ENCODE measurements at regions not wholly inside any gene's neighbourhood (a gene's known extent, or its start where the extent isn't known, plus 50 kb on each side); places are given as distances from the start of the nearest gene placed in this dataset.

DNA sequence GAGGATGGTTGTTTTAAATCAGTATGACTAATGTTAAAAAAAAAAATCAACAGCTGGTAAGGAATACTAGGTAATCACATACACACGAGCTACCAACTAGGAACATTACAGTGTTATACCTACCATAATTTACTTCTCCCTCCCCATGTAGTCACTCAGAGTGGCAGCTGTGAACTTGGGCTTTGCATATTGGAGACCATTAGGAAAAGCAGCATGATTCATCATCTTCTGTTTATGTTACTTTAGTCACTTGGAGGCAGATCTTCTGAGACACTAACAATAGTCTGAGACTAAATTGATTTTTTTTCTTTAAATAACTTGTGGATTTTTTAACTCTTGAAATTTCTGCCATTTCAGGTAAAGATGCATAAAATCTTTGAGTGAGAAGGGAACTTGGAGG is 141.5 kb upstream of the NR4A3 start:
- Mint-ChIP-seq H3K27me3 (ENCODE audit: low read depth in 3 of 3) (peaks cover 0 to 2% (median under 1%) of the 10 kb centered on the region in 3 donors), H3K4me1 (peaks cover 9% of the 10 kb centered on the region), H3K36me3 (peaks cover 0 to 2% of the 10 kb centered on the region in 2 donors), H3K27ac (no peak overlapping the region), H3K9me3 (peaks cover 7 to 18% (median 14%) of the 10 kb centered on the region in 7 donors), H3K4me3 (no peak overlapping the region)
- no peak overlapping the region for H2AFZ ChIP-seq (ENCODE audit: insufficient read depth, low read depth, low read length, poor library complexity, severe bottlenecking)
- H4K20me1 ChIP-seq (ENCODE audit: insufficient read depth, low read length) = no peaks in the 10 kb centered on the region
- H3K4me3 ChIP-seq (replicated peaks in 1 of 3; ENCODE audit: low read depth in 2 of 3, low read length in 3 of 3) = no peak overlapping the region
- no peak overlapping the region for H3K9ac ChIP-seq (ENCODE audit: insufficient read depth, low read length, poor library complexity, severe bottlenecking)
- H3K9me3 ChIP-seq (replicated peaks in 1 of 2; ENCODE audit: control insufficient read depth in 1 of 2, insufficient read depth in 1 of 2, low read length in 2 of 2) = no peaks in the 10 kb centered on the region
- no CpG with 5 or more reads among the region's 1 CpG for WGBS (ENCODE audit: insufficient coverage)
- H3K27ac ChIP-seq (ENCODE audit: low read depth in 1 of 2, low read length in 2 of 2) = no peak overlapping the region
- intact Hi-C loops (cut with micrococcal nuclease) = no loop called here
- TF ChIP-seq, protein P1, sequence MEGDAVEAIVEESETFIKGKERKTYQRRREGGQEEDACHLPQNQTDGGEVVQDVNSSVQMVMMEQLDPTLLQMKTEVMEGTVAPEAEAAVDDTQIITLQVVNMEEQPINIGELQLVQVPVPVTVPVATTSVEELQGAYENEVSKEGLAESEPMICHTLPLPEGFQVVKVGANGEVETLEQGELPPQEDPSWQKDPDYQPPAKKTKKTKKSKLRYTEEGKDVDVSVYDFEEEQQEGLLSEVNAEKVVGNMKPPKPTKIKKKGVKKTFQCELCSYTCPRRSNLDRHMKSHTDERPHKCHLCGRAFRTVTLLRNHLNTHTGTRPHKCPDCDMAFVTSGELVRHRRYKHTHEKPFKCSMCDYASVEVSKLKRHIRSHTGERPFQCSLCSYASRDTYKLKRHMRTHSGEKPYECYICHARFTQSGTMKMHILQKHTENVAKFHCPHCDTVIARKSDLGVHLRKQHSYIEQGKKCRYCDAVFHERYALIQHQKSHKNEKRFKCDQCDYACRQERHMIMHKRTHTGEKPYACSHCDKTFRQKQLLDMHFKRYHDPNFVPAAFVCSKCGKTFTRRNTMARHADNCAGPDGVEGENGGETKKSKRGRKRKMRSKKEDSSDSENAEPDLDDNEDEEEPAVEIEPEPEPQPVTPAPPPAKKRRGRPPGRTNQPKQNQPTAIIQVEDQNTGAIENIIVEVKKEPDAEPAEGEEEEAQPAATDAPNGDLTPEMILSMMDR (IDR thresholded peaks at IDR 0.05) = no peak
- H3K79me2 ChIP-seq (ENCODE audit: insufficient read depth, low read length) = no peaks in the 10 kb centered on the region
- H3K36me3 ChIP-seq (replicated peaks in 1 of 2; ENCODE audit: control insufficient read depth in 1 of 2, insufficient read depth in 2 of 2, low read length in 2 of 2) = no peaks in the 10 kb centered on the region
- DNase-seq = peak in 1 of 3 donors; percentile 7
- no peaks in the 10 kb centered on the region for H3K4me1 ChIP-seq (ENCODE audit: control insufficient read depth in 1 of 2, insufficient read depth in 2 of 2, low read length in 2 of 2)
- no peak overlapping the region for H3K4me2 ChIP-seq (replicated peaks; ENCODE audit: extremely low read depth, low read length, poor library complexity, severe bottlenecking)
- H3K27me3 ChIP-seq (ENCODE audit: control insufficient read depth in 2 of 2, insufficient read depth in 2 of 2, low read length in 2 of 2) = no peaks in the 10 kb centered on the region

DNA sequence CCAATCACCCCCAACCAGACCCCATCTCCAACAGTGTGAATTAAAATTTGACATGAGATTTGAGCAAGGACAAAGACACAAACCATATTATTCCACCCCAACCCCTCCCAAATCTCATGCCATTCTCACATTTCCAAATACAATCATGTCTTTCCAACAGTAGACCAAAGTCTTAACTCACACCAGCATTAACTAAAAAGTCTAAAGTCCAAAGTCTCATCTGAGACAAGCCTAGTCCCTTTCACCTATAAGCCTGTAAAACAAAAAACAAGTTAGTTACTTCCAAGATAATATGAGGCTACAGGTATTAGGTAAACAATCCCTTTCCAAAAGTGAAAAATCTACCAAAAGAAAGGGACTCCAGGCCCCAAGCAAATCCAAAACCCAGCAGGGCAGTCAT is 140.6 kb upstream of the NR4A3 start:
- H3K79me2 ChIP-seq (ENCODE audit: insufficient read depth, low read length) = no peaks in the 10 kb centered on the region
- DNase-seq = no peak
- H4K20me1 ChIP-seq (ENCODE audit: insufficient read depth, low read length) = no peaks in the 10 kb centered on the region
- H3K36me3 ChIP-seq (replicated peaks in 1 of 2; ENCODE audit: control insufficient read depth in 1 of 2, insufficient read depth in 2 of 2, low read length in 2 of 2) = no peaks in the 10 kb centered on the region
- Mint-ChIP-seq H3K36me3 (peaks cover 0 to 2% of the 10 kb centered on the region in 2 donors), H3K4me3 (no peak overlapping the region), H3K4me1 (peaks cover 9% of the 10 kb centered on the region), H3K27me3 (ENCODE audit: low read depth in 3 of 3) (peaks cover 0 to 2% (median 0%) of the 10 kb centered on the region in 3 donors), H3K9me3 (peaks cover 3 to 14% (median 9%) of the 10 kb centered on the region in 7 donors), H3K27ac (no peak overlapping the region)
- TF ChIP-seq, protein P1 (IDR thresholded peaks at IDR 0.05) = no peak
- H3K27ac ChIP-seq (ENCODE audit: low read depth in 1 of 2, low read length in 2 of 2) = no peak overlapping the region
- no peak overlapping the region for H3K4me3 ChIP-seq (replicated peaks in 1 of 3; ENCODE audit: low read depth in 2 of 3, low read length in 3 of 3)
- H3K9me3 ChIP-seq (replicated peaks in 1 of 2; ENCODE audit: control insufficient read depth in 1 of 2, insufficient read depth in 1 of 2, low read length in 2 of 2) = no peaks in the 10 kb centered on the region
- no peaks in the 10 kb centered on the region for H3K4me1 ChIP-seq (ENCODE audit: control insufficient read depth in 1 of 2, insufficient read depth in 2 of 2, low read length in 2 of 2)
- intact Hi-C loops (cut with micrococcal nuclease) = no loop called here
- no peak overlapping the region for H3K4me2 ChIP-seq (replicated peaks; ENCODE audit: extremely low read depth, low read length, poor library complexity, severe bottlenecking)
- no peak overlapping the region for H3K9ac ChIP-seq (ENCODE audit: insufficient read depth, low read length, poor library complexity, severe bottlenecking)
- H2AFZ ChIP-seq (ENCODE audit: insufficient read depth, low read depth, low read length, poor library complexity, severe bottlenecking) = no peak overlapping the region
- no peaks in the 10 kb centered on the region for H3K27me3 ChIP-seq (ENCODE audit: control insufficient read depth in 2 of 2, insufficient read depth in 2 of 2, low read length in 2 of 2)

Data from CD14-positive monocyte (primary cell).